Neuronal stem cell (in vitro differentiated cells): ENCODE measurements at regions not wholly inside any gene's neighbourhood (a gene's known extent, or its start where the extent isn't known, plus 50 kb on each side); places are given as distances from the start of the nearest gene placed in this dataset.

ENCODE experiments used
- DNase-seq: peaks from one replicate; pipeline ENCODE4 v3.0.0-alpha.2; 2013; ENCODE audit warnings: low spot score
- H2AFZ ChIP-seq: one replicate; pipeline ENCODE4 v1.6.1; 2013; ENCODE audit warnings: mild to moderate bottlenecking, low read length, inconsistent platforms
- H2AK5ac ChIP-seq: 2 replicates; pipeline ENCODE4 v1.6.1; 2013; ENCODE audit warnings: low read depth, mild to moderate bottlenecking, inconsistent platforms, low read length, moderate library complexity, mixed read lengths
- H2BK120ac ChIP-seq: 2 replicates; pipeline ENCODE4 v1.6.1; 2013; ENCODE audit warnings: low read depth, mild to moderate bottlenecking, inconsistent platforms, low read length, moderate library complexity, mixed read lengths
- H2BK12ac ChIP-seq: one replicate; pipeline ENCODE4 v1.6.1; 2013; ENCODE audit warnings: low read length, inconsistent platforms
- H2BK15ac ChIP-seq: 2 replicates; pipeline ENCODE4 v1.6.1; 2013; ENCODE audit warnings: mild to moderate bottlenecking, low read length, inconsistent platforms, mixed read lengths
- H2BK5ac ChIP-seq: one replicate; pipeline ENCODE4 v1.6.1; 2013; ENCODE audit warnings: inconsistent platforms, mild to moderate bottlenecking, low read length, moderate library complexity
- H3K14ac ChIP-seq: one replicate; pipeline ENCODE4 v1.6.1; 2013; ENCODE audit warnings: low read length, inconsistent platforms
- H3K18ac ChIP-seq: 2 replicates; pipeline ENCODE4 v1.6.1; 2013; ENCODE audit warnings: low read length, inconsistent platforms
- H3K23ac ChIP-seq: 2 replicates; pipeline ENCODE4 v1.6.1; 2013; ENCODE audit warnings: low read depth, mild to moderate bottlenecking, mixed read lengths, low read length, inconsistent platforms; ENCODE audit not compliant: poor library complexity
- H3K27ac ChIP-seq: replicated peaks from 3 replicates; pipeline ENCODE4 v1.5.1; 2013; ENCODE audit warnings: low read length, inconsistent platforms
- H3K27me3 ChIP-seq, 3 experiments: 2 replicates each; pipeline ENCODE4 v1.6.1; 2013; ENCODE audit warnings: low read length in 3 of 3, mild to moderate bottlenecking in 2 of 3, inconsistent platforms in 1 of 3, low read depth in 1 of 3, mixed read lengths in 1 of 3, moderate library complexity in 1 of 3; ENCODE audit not compliant: control insufficient read depth in 3 of 3, insufficient read depth in 3 of 3
- H3K36me3 ChIP-seq, 2 donors: replicated peaks in 1 of 2; 2 replicates each; pipeline ENCODE4 v1.6.1; 2013; ENCODE audit warnings: low read length in 2 of 2; ENCODE audit not compliant: control insufficient read depth in 2 of 2, insufficient read depth in 2 of 2
- H3K4ac ChIP-seq: 2 replicates; pipeline ENCODE4 v1.6.1; 2013; ENCODE audit warnings: inconsistent platforms, mild to moderate bottlenecking, low read length, moderate library complexity
- H3K4me1 ChIP-seq, 2 donors: 1 replicate in 1 of 2; 2 replicates in 1 of 2; pipeline ENCODE4 v1.6.1; 2013; ENCODE audit warnings: low read length in 2 of 2, low read depth in 1 of 2; ENCODE audit not compliant: control insufficient read depth in 2 of 2, insufficient read depth in 1 of 2
- H3K4me2 ChIP-seq: one replicate; pipeline ENCODE4 v1.6.1; 2013; ENCODE audit warnings: mild to moderate bottlenecking, low read length, inconsistent platforms; ENCODE audit not compliant: insufficient read depth, poor library complexity, severe bottlenecking
- H3K4me3 ChIP-seq, 2 donors: 2 replicates each; pipeline ENCODE4 v1.5.1; 2013; ENCODE audit warnings: low read length in 2 of 2, mild to moderate bottlenecking in 2 of 2, inconsistent platforms in 1 of 2, moderate library complexity in 1 of 2
- H3K79me1 ChIP-seq: one replicate; pipeline ENCODE4 v1.6.1; 2013; ENCODE audit warnings: low read depth, mild to moderate bottlenecking, inconsistent platforms, low read length, moderate library complexity
- H3K9ac ChIP-seq: one replicate; pipeline ENCODE4 v1.6.1; 2013; ENCODE audit warnings: mild to moderate bottlenecking, low read depth, low read length, inconsistent platforms; ENCODE audit not compliant: poor library complexity
- H3K9me3 ChIP-seq, 2 donors: replicated peaks in 1 of 2; 2 replicates each; pipeline versions ENCODE3 to v1.6.1; 2013; ENCODE audit warnings: low read length in 2 of 2, mild to moderate bottlenecking in 2 of 2, inconsistent platforms in 1 of 2, low read depth in 1 of 2, mixed read lengths in 1 of 2, moderate library complexity in 1 of 2; ENCODE audit not compliant: control insufficient read depth in 2 of 2, insufficient read depth in 1 of 2
- H4K8ac ChIP-seq: one replicate; pipeline ENCODE4 v1.6.1; 2013; ENCODE audit warnings: low read depth, mild to moderate bottlenecking, inconsistent platforms, low read length, moderate library complexity
- H4K91ac ChIP-seq: one replicate; pipeline ENCODE4 v1.6.1; 2013; ENCODE audit warnings: low read length, low read depth, mild to moderate bottlenecking, inconsistent platforms; ENCODE audit not compliant: poor library complexity
- WGBS, 2 donors: extraction: QIAGEN DNeasy Blood & Tissue Kit; methylation state at CpG; one replicate each; pipeline ENCODE4 v1.1.7; 2013; ENCODE audit warnings: missing lambda C conversion rate in 2 of 2, mixed read lengths in 1 of 2; ENCODE audit not compliant: insufficient read length in 2 of 2, insufficient replicate concordance in 1 of 2; ENCODE audit errors: extremely low coverage in 2 of 2; 5-methylcytosine and 5-hydroxymethylcytosine counted together

DNA sequence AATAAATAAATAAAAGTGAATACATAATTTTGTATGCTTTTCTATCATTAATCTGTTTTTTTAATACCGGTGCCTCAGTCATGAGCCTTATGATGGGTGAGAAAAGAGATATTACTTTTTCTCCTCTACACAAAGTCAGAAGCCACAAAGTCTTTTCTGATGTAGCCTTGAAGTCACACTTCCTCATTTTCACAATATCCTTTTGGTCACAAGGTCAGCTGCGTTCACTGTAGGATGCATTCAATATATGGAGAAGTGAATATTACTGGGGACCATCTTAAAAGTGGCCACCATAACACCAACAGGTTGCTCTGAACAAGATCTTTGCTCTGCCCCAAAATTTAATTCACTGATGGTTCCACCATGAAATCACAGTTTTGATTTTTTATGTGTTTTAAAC is 83.3 kb upstream of the TNR start:
- H3K4me2 ChIP-seq, result no peak overlapping the region
- H2BK120ac ChIP-seq, result no peak overlapping the region
- no peak overlapping the region for H3K9ac ChIP-seq
- no peak overlapping the region for H2AFZ ChIP-seq
- no peak overlapping the region for H4K8ac ChIP-seq
- no peaks in the 10 kb centered on the region for H3K36me3 ChIP-seq
- no peak for DNase-seq
- no CpG with 5 or more reads among the region's 2 CpGs for WGBS, 2 donors
- no peak overlapping the region for H2BK12ac ChIP-seq
- no peak overlapping the region for H3K14ac ChIP-seq
- no peak overlapping the region for H3K18ac ChIP-seq
- no peak overlapping the region for H3K4ac ChIP-seq
- H3K4me1 ChIP-seq, result peaks cover 0 to 7% of the 10 kb centered on the region in 2 donors
- H2BK5ac ChIP-seq, result no peak overlapping the region
- H3K4me3 ChIP-seq, result no peak overlapping the region
- H3K79me1 ChIP-seq, result no peaks in the 10 kb centered on the region
- no peak overlapping the region for H4K91ac ChIP-seq
- H3K9me3 ChIP-seq, result no peaks in the 10 kb centered on the region
- H3K23ac ChIP-seq, result no peak overlapping the region
- no peak overlapping the region for H3K27ac ChIP-seq
- no peak overlapping the region for H2BK15ac ChIP-seq
- H3K27me3 ChIP-seq, result no peaks in the 10 kb centered on the region
- H2AK5ac ChIP-seq, result no peak overlapping the region

DNA sequence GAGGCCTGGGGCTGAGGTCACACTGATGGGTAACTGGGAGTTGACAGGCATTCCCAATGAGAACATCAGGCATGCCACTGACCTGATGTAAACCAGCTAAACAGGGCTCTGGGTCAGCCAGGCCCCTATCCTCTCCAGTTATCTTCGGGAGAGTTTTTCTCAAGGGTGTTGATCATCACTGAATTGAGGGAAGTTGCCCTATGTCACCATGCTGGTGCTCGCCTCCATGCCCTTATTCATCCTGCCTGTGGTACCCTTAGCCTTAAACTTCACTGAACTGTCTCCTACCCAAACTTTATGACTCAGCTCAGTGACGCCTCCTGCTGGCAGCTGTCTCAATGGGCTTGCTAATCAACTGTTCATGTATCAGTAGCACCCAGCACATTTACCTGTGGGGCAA is 80.7 kb upstream of the TNR start:
- H3K4me2 ChIP-seq, result no peak overlapping the region
- H3K9me3 ChIP-seq, result no peaks in the 10 kb centered on the region
- H3K27ac ChIP-seq, result no peak overlapping the region
- no peak overlapping the region for H2BK12ac ChIP-seq
- H4K8ac ChIP-seq, result no peak overlapping the region
- no peak overlapping the region for H3K4ac ChIP-seq
- no peak overlapping the region for H2AK5ac ChIP-seq
- no CpG with 5 or more reads among the region's 3 CpGs for WGBS, 2 donors
- peak; percentile 29 for DNase-seq
- no peaks in the 10 kb centered on the region for H3K4me1 ChIP-seq
- no peak overlapping the region for H4K91ac ChIP-seq
- no peaks in the 10 kb centered on the region for H3K79me1 ChIP-seq
- no peak overlapping the region for H2BK120ac ChIP-seq
- no peak overlapping the region for H2BK15ac ChIP-seq
- H3K9ac ChIP-seq, result no peak overlapping the region
- no peak overlapping the region for H3K23ac ChIP-seq
- no peak overlapping the region for H3K4me3 ChIP-seq
- H3K27me3 ChIP-seq, result no peaks in the 10 kb centered on the region
- H3K18ac ChIP-seq, result no peak overlapping the region
- H2BK5ac ChIP-seq, result no peak overlapping the region
- no peaks in the 10 kb centered on the region for H3K36me3 ChIP-seq
- H2AFZ ChIP-seq, result no peak overlapping the region
- no peak overlapping the region for H3K14ac ChIP-seq

DNA sequence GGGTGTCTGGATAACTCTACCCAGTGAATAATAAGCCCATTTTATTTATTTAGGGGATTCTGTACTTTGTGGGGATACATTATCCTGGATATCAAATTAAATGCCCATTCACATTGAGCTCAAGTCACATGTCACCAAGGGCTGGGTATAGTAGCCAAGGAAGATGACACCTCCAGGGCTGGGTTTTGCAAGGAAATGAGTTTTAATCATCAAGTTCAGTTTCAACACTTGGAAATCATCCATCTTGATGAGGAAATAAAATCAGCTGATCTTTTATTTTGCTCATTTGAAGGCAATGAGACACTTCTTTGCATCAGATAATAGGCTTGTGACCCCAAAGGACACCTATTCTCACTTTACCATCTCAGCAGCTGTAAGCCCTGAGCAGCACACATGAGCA is 80.0 kb upstream of the TNR start:
- no peak overlapping the region for H3K18ac ChIP-seq
- H3K27me3 ChIP-seq, result no peaks in the 10 kb centered on the region
- H2BK15ac ChIP-seq, result no peak overlapping the region
- H3K36me3 ChIP-seq, result no peaks in the 10 kb centered on the region
- no peak overlapping the region for H2AFZ ChIP-seq
- no peak overlapping the region for H3K4me2 ChIP-seq
- H3K9me3 ChIP-seq, result no peaks in the 10 kb centered on the region
- no peak overlapping the region for H3K4ac ChIP-seq
- no peak overlapping the region for H2BK12ac ChIP-seq
- H2AK5ac ChIP-seq, result no peak overlapping the region
- H3K79me1 ChIP-seq, result no peaks in the 10 kb centered on the region
- no peak overlapping the region for H4K91ac ChIP-seq
- no peak overlapping the region for H3K27ac ChIP-seq
- H2BK120ac ChIP-seq, result no peak overlapping the region
- no peak overlapping the region for H3K9ac ChIP-seq
- H3K14ac ChIP-seq, result no peak overlapping the region
- no peak overlapping the region for H4K8ac ChIP-seq
- no peak overlapping the region for H3K4me3 ChIP-seq
- no peak for DNase-seq
- no peaks in the 10 kb centered on the region for H3K4me1 ChIP-seq
- no peak overlapping the region for H3K23ac ChIP-seq
- no peak overlapping the region for H2BK5ac ChIP-seq

DNA sequence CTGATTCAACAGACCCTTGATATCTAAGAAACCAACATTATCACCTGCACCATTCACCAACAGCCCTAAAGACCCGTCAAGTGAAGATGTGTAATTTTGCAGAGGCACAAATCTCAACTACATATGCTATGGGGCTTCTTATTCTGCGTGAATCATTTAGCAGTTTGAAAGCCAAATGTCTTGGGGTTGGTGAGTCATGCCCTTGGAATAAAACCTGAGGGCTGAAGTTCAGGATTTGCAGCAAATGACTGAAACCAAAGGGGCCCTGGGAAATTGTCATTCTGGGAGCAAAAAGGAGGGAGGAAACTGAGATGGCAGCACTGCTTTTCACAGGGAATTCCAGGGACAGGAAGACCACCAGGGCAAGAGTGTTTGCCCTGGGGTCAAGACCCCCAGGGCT is 79.2 kb upstream of the TNR start:
- Histone ChIP-seq H2AFZ (no peak overlapping the region), H3K4me3 (no peak overlapping the region), H3K27ac (no peak overlapping the region), H3K4me2 (no peak overlapping the region), H3K27me3 (no peaks in the 10 kb centered on the region), H3K36me3 (no peaks in the 10 kb centered on the region), H2AK5ac (no peak overlapping the region), H3K14ac (no peak overlapping the region), H3K9me3 (no peaks in the 10 kb centered on the region), H4K8ac (no peak overlapping the region), H2BK120ac (no peak overlapping the region), H3K18ac (no peak overlapping the region), H3K23ac (no peak overlapping the region), H2BK15ac (no peak overlapping the region), H3K9ac (no peak overlapping the region), H2BK5ac (no peak overlapping the region), H3K4me1 (no peaks in the 10 kb centered on the region), H2BK12ac (no peak overlapping the region), H3K4ac (no peak overlapping the region), H4K91ac (no peak overlapping the region), H3K79me1 (no peaks in the 10 kb centered on the region)
- no peak for DNase-seq
- no CpG with 5 or more reads among the region's 2 CpGs for WGBS, 2 donors
